ENCODE measurements at regions not wholly inside any gene's neighbourhood (a gene's known extent, or its start where the extent isn't known, plus 50 kb on each side); places are given as distances from the start of the nearest gene placed in this dataset.
"Not testable (repeated sequence)": the region's sequence is repeated elsewhere in the genome, so short reads cannot be mapped to it uniquely, and the experiment has no call there.

GRCh38 chr3:157582637-157582973, 79.4 kb upstream of the VEPH1 start:
- no peak for TF ChIP-seq CTCF (IDR thresholded peaks at IDR 0.05)
- no peak for TF ChIP-seq POLR2A (IDR thresholded peaks at IDR 0.05)
- TF ChIP-seq POLR2AphosphoS5 (IDR thresholded peaks at IDR 0.05) = no peak
- H3K27me3 ChIP-seq (replicated peaks; ENCODE audit: insufficient read depth) = no peaks in the 10 kb centered on the region

GRCh38 chr3:157581956-157582636, 78.9 kb upstream of the VEPH1 start:
- H3K36me3 ChIP-seq; H3K27ac ChIP-seq; H3K27me3 ChIP-seq (replicated peaks; ENCODE audit: insufficient read depth); DNase-seq (ENCODE audit: low spot score); H3K9me3 ChIP-seq; intact Hi-C loops (cut with DNase I); H3K4me3 ChIP-seq; H3K4me1 ChIP-seq (replicated peaks): not testable (repeated sequence)
- WGBS = 70% methylated on average over 13 of the region's 13 CpGs

More at GRCh38 chr3:157582637-157582973, 79.4 kb upstream of the VEPH1 start:
- no peak overlapping the region for H3K4me3 ChIP-seq
- H3K36me3 ChIP-seq = no peaks in the 10 kb centered on the region
- no peaks in the 10 kb centered on the region for H3K9me3 ChIP-seq
- no peak for DNase-seq (ENCODE audit: low spot score)
- WGBS = 69% methylated on average over 3 of the region's 3 CpGs
- H3K27ac ChIP-seq = no peak overlapping the region
- intact Hi-C loops (cut with DNase I) = no loop called here
- no peaks in the 10 kb centered on the region for H3K4me1 ChIP-seq (replicated peaks)

- Histone ChIP-seq H3K9me3 (no peaks in the 10 kb centered on the region), H3K27me3 (replicated peaks; ENCODE audit: insufficient read depth) (no peaks in the 10 kb centered on the region), H3K36me3 (no peaks in the 10 kb centered on the region), H3K27ac (no peak overlapping the region), H3K4me3 (no peak overlapping the region), H3K4me1 (replicated peaks) (no peaks in the 10 kb centered on the region)
- intact Hi-C loops (cut with DNase I) = no loop called here
- DNase-seq (ENCODE audit: low spot score) = no peak
- TF ChIP-seq POLR2A (IDR thresholded peaks at IDR 0.05) = no peak
- TF ChIP-seq CTCF (IDR thresholded peaks at IDR 0.05) = no peak
- TF ChIP-seq POLR2AphosphoS5 (IDR thresholded peaks at IDR 0.05) = no peak
- WGBS = 59% methylated on average over 5 of the region's 5 CpGs
These were observed 78.2 kb upstream of the VEPH1 start for GRCh38 chr3:157581371-157581770.

GRCh38 chr3:157578181-157578580, 75.0 kb upstream of the VEPH1 start:
- DNase-seq (ENCODE audit: low spot score) = no peak
- Histone ChIP-seq H3K36me3 (no peaks in the 10 kb centered on the region), H3K4me3 (no peak overlapping the region), H3K27me3 (replicated peaks; ENCODE audit: insufficient read depth) (no peaks in the 10 kb centered on the region), H3K9me3 (no peaks in the 10 kb centered on the region), H3K27ac (no peak overlapping the region), H3K4me1 (replicated peaks) (no peaks in the 10 kb centered on the region)
- TF ChIP-seq POLR2AphosphoS5 (IDR thresholded peaks at IDR 0.05) (no peak), CTCF (IDR thresholded peaks at IDR 0.05) (no peak), POLR2A (IDR thresholded peaks at IDR 0.05) (no peak)
- intact Hi-C loops (cut with DNase I) = loop anchor here (10.0 kb wide), 1 partner anchor 373 kb away; no protein-coding TSS in a partner anchor
- WGBS = 49% methylated on average over 3 of the region's 3 CpGs

- H3K4me1 ChIP-seq (replicated peaks) = no peaks in the 10 kb centered on the region
- H3K9me3 ChIP-seq = no peaks in the 10 kb centered on the region
- DNase-seq (ENCODE audit: low spot score) = no peak
- TF ChIP-seq CTCF (IDR thresholded peaks at IDR 0.05) (no peak), POLR2AphosphoS5 (IDR thresholded peaks at IDR 0.05) (no peak), POLR2A (IDR thresholded peaks at IDR 0.05) (no peak)
- H3K4me3 ChIP-seq = no peak overlapping the region
- H3K27ac ChIP-seq = no peak overlapping the region
- no peaks in the 10 kb centered on the region for H3K36me3 ChIP-seq
- 22% methylated on average over 3 of the region's 3 CpGs for WGBS
- H3K27me3 ChIP-seq (replicated peaks; ENCODE audit: insufficient read depth) = no peaks in the 10 kb centered on the region
- intact Hi-C loops (cut with DNase I) = loop anchor here (10.0 kb wide), 1 partner anchor 370 kb away; no protein-coding TSS in a partner anchor
These were observed 71.3 kb upstream of the VEPH1 start for GRCh38 chr3:157574531-157574930.

All from prostate gland (tissue), 2 donors.